ENCODE measurements at regions not wholly inside any gene's neighbourhood (a gene's known extent, or its start where the extent isn't known, plus 50 kb on each side); places are given as distances from the start of the nearest gene placed in this dataset.

DNA sequence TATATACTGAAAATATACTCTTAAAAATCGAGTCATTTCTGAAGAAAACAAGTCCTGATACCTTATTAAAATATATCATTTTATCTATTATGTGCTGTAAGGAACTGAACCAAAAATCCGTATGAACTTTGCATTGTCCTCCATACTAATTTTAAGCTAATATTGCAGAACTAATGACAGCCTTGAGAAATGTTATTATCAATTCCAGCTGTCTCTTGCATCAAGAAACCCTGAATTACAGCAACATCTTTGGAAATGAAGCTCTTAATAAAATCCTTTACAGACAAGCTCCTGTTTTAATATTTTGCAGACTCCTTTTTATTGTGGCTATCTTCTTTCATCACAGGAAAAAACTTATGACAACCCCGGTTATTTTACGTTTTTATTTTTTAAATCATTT, 1335.3 kb downstream of the EFNB2 start:
- TF ChIP-seq, protein P1, sequence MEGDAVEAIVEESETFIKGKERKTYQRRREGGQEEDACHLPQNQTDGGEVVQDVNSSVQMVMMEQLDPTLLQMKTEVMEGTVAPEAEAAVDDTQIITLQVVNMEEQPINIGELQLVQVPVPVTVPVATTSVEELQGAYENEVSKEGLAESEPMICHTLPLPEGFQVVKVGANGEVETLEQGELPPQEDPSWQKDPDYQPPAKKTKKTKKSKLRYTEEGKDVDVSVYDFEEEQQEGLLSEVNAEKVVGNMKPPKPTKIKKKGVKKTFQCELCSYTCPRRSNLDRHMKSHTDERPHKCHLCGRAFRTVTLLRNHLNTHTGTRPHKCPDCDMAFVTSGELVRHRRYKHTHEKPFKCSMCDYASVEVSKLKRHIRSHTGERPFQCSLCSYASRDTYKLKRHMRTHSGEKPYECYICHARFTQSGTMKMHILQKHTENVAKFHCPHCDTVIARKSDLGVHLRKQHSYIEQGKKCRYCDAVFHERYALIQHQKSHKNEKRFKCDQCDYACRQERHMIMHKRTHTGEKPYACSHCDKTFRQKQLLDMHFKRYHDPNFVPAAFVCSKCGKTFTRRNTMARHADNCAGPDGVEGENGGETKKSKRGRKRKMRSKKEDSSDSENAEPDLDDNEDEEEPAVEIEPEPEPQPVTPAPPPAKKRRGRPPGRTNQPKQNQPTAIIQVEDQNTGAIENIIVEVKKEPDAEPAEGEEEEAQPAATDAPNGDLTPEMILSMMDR (IDR thresholded peaks at IDR 0.05) = no peak
- Histone ChIP-seq H3K4me3 (ENCODE audit: low read depth in 1 of 2, low read length in 1 of 2) (no peak overlapping the region), H3K36me3 (no peaks in the 10 kb centered on the region), H3K27me3 (no peaks in the 10 kb centered on the region), H3K9me3 (no peaks in the 10 kb centered on the region), H3K4me1 (ENCODE audit: control insufficient read depth in 1 of 2, insufficient read depth in 1 of 2, low read depth in 1 of 2, low read length in 1 of 2) (no peaks in the 10 kb centered on the region), H3K27ac (no peak overlapping the region)

DNA sequence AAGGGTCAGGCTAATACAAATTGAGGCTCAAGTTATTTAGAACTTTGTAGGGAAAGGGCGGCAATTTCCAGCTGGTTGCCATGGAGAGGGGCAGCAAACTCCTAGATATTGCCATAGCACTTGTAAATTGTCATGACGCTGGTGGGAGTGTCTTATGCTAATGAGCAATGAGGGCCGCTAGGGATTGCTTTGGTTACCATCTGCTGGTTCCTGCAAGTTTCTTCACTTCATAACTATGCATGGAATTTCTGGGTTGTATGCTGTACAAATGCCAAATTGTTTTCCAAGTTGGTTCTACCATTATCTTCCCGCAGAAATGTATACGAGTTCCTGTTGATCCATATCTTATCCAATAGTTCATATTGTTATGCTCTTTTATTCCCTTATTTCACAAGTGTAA, 1339.4 kb downstream of the EFNB2 start:
- Histone ChIP-seq H3K36me3 (no peaks in the 10 kb centered on the region), H3K27ac (no peak overlapping the region), H3K27me3 (no peaks in the 10 kb centered on the region), H3K4me1 (ENCODE audit: control insufficient read depth in 1 of 2, insufficient read depth in 1 of 2, low read depth in 1 of 2, low read length in 1 of 2) (no peaks in the 10 kb centered on the region), H3K4me3 (ENCODE audit: low read depth in 1 of 2, low read length in 1 of 2) (no peak overlapping the region), H3K9me3 (no peaks in the 10 kb centered on the region)
- TF ChIP-seq, protein P1 (IDR thresholded peaks at IDR 0.05) = no peak

DNA sequence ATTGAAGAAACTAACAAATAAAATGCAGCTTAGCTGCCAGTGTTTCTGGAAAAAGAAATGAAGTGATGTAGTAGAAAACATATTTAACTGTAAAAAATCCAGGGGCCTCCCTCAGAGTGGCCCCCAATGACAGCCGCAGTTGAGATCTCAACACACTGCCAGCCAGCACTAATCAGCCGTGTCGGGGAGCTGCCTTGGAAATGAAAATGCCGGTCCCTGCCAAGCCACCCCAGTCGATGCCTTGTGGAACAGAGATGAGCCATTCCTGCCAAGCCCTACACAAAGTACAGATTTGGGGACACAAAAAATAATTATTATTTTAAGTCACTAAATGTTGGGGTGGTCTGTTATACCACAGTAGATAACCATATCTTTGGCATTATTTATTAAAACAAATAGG, 1342.4 kb downstream of the EFNB2 start:
- Histone ChIP-seq H3K27ac (no peak overlapping the region), H3K4me1 (ENCODE audit: control insufficient read depth in 1 of 2, insufficient read depth in 1 of 2, low read depth in 1 of 2, low read length in 1 of 2) (no peaks in the 10 kb centered on the region), H3K4me3 (ENCODE audit: low read depth in 1 of 2, low read length in 1 of 2) (no peak overlapping the region), H3K36me3 (no peaks in the 10 kb centered on the region), H3K27me3 (no peaks in the 10 kb centered on the region), H3K9me3 (no peaks in the 10 kb centered on the region)
- TF ChIP-seq, protein P1 (IDR thresholded peaks at IDR 0.05) = no peak

DNA sequence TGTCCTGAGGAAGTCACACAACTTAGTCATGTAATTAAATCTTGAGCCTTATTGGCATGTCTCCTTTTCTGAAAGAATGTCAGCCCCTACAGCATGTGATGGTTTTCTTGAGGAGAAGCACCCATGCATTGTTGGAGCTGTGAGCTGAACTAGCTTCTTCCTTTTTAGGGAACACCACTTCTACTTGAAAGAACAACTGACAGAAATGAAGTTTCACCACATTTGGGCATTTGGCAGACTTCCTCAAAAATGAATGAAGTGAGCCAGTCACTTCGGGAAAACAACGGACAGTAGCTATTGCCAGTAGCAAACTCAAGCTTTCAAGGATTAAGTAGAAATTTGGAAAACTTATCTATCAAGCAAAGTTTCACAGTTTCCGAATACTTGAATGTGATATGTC, 1351.3 kb downstream of the EFNB2 start:
- TF ChIP-seq, protein P1 (IDR thresholded peaks at IDR 0.05) = no peak
- Histone ChIP-seq H3K27me3 (no peaks in the 10 kb centered on the region), H3K36me3 (no peaks in the 10 kb centered on the region), H3K4me3 (ENCODE audit: low read depth in 1 of 2, low read length in 1 of 2) (no peak overlapping the region), H3K4me1 (ENCODE audit: control insufficient read depth in 1 of 2, insufficient read depth in 1 of 2, low read depth in 1 of 2, low read length in 1 of 2) (no peaks in the 10 kb centered on the region), H3K27ac (no peak overlapping the region), H3K9me3 (no peaks in the 10 kb centered on the region)

DNA sequence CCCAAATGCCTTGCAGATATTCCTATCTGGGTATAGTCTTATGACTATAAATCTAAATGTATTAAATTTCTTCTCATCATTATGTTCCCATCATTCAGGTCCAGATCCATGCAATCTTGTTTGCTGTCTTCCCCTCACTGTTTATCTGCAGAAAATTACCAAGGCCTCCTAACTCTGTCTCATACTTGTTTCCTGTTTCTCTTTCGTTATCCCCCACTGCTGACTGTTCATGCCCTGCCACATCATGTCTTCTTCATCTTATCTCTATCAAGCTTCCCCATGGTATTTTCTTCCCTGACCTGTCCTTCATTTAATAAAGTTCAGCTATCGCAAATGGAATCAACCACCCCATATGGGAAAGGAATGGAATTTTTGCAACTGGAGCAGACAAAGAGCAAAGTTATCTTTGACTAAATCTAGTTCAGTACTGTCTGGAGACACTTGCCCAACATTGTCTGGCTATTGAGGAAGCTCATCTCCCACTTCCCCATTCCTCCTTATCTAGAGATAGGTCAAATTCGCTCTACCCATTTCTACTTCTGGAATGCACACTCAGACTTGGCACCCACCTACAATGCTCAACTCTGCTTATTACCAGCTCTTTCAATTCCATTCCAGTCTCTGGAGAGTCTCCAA, 1358.1 kb downstream of the EFNB2 start:
- TF ChIP-seq, protein P1 (IDR thresholded peaks at IDR 0.05) = no peak
- H3K27ac ChIP-seq = peak overlapping the region; percentile 60
- no peaks in the 10 kb centered on the region for H3K27me3 ChIP-seq
- no peaks in the 10 kb centered on the region for H3K9me3 ChIP-seq
- H3K4me1 ChIP-seq (ENCODE audit: control insufficient read depth in 1 of 2, insufficient read depth in 1 of 2, low read depth in 1 of 2, low read length in 1 of 2) = peaks cover 9 to 13% of the 10 kb centered on the region in 2 experiments
- H3K4me3 ChIP-seq (ENCODE audit: low read depth in 1 of 2, low read length in 1 of 2) = no peak overlapping the region
- H3K36me3 ChIP-seq = no peaks in the 10 kb centered on the region

Data from neutrophil (primary cell).